ENCODE measurements at regions not wholly inside any gene's neighbourhood (a gene's known extent, or its start where the extent isn't known, plus 50 kb on each side); places are given as distances from the start of the nearest gene placed in this dataset.

GRCh38 chr22:34973926-34974325 lies 92.0 kb upstream of the ISX start:
- TF ChIP-seq, protein P1, sequence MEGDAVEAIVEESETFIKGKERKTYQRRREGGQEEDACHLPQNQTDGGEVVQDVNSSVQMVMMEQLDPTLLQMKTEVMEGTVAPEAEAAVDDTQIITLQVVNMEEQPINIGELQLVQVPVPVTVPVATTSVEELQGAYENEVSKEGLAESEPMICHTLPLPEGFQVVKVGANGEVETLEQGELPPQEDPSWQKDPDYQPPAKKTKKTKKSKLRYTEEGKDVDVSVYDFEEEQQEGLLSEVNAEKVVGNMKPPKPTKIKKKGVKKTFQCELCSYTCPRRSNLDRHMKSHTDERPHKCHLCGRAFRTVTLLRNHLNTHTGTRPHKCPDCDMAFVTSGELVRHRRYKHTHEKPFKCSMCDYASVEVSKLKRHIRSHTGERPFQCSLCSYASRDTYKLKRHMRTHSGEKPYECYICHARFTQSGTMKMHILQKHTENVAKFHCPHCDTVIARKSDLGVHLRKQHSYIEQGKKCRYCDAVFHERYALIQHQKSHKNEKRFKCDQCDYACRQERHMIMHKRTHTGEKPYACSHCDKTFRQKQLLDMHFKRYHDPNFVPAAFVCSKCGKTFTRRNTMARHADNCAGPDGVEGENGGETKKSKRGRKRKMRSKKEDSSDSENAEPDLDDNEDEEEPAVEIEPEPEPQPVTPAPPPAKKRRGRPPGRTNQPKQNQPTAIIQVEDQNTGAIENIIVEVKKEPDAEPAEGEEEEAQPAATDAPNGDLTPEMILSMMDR (IDR thresholded peaks at IDR 0.05): no peak
- no peak for TF ChIP-seq POLR2A (IDR thresholded peaks at IDR 0.05)

Measured in stomach (tissue), 4 donors.